GM23338 (cell line): ENCODE measurements at regions not wholly inside any gene's neighbourhood (a gene's known extent, or its start where the extent isn't known, plus 50 kb on each side); places are given as distances from the start of the nearest gene placed in this dataset.

Experiments used
- CREB1 ChIP-seq: fragments of 250-450 bp; sonication (Bioruptor Pico); IDR thresholded peaks from 2 replicates; pipeline ENCODE4 v1.5.0; 2020; ENCODE audit warnings: low read depth, mild to moderate bottlenecking, moderate library complexity
- JUNB ChIP-seq: IDR thresholded peaks from one replicate; pipeline ENCODE4 v1.6.1; 2016; ENCODE audit warnings: antibody characterized with exemption; ENCODE audit not compliant: unreplicated experiment
- NANOG ChIP-seq: IDR thresholded peaks from 2 replicates; pipeline ENCODE4 v1.6.1; 2016; ENCODE audit warnings: antibody characterized with exemption, borderline replicate concordance
- POLR2AphosphoS5 ChIP-seq: IDR thresholded peaks from 2 replicates; pipeline ENCODE4 v1.6.1; 2016; ENCODE audit warnings: antibody characterized with exemption, low read depth
- STAT1 ChIP-seq: IDR thresholded peaks from one replicate; pipeline ENCODE4 v1.6.1; 2016; ENCODE audit warnings: antibody characterized with exemption; ENCODE audit not compliant: unreplicated experiment
- ZNF114 ChIP-seq: fragments of 250-450 bp; sonication (Bioruptor Pico); IDR thresholded peaks from 2 replicates; pipeline ENCODE4 v1.5.0; 2020; ENCODE audit warnings: mild to moderate bottlenecking, moderate library complexity
- ZNF331 ChIP-seq: fragments of 250-450 bp; sonication (Bioruptor Pico); IDR thresholded peaks from 2 replicates; pipeline ENCODE4 v1.5.0; 2020; ENCODE audit warnings: low read depth, mild to moderate bottlenecking, moderate library complexity
- TF ChIP-seq, protein P1 (sequence below), 2 experiments: fragments of 200-600 bp in 1 of 2; sonication (generic) in 1 of 2; conservative IDR thresholded peaks; 2 replicates each; pipeline versions ENCODE4 v1.5.1 to v1.6.1; 2016 to 2017; ENCODE audit warnings: antibody characterized with exemption in 2 of 2, low read depth in 2 of 2, mild to moderate bottlenecking in 2 of 2, moderate library complexity in 1 of 2
- TF ChIP-seq, protein P2 (sequence below): IDR thresholded peaks from one replicate; pipeline ENCODE4 v1.6.1; 2018; ENCODE audit warnings: antibody characterized with exemption; ENCODE audit not compliant: unreplicated experiment
- TF ChIP-seq, protein P3 (sequence below): IDR thresholded peaks from 2 replicates; pipeline ENCODE4 v1.6.1; 2016; ENCODE audit warnings: antibody characterized with exemption

DNA sequence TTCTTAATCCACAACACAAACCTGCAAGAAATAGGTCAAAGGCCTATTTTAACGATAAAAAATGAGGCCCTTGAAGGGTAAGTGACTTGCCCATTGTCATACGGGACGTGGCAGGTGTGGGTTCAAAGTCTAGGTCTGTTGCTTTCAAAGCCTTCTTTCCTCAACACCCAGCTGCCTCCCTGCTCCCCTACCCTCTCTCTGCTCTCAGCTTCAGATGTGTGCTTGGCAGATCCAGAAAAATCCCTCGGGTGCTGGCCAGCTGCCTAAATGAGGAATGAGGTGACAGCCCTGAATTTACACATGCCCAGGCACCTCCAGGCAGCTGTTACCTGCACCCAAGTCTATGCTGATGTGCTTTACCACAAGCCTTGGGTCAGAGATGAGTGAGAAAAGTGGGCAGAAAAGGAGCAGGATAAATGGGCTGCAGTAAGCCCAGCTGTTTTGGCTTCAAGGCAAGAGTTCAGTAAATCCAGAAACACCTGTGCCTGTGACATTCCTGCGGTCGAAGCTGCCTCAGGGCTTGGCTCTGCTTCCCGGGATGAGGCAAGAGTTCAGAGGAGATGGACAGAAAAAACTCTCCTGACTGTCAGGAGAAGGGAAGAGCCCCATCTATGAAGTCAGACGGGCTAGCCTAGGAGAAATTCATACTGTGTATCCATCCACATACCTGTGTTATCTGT is 49.9 kb upstream of the LDLRAD3 start (continued):
- TF ChIP-seq, protein P1, sequence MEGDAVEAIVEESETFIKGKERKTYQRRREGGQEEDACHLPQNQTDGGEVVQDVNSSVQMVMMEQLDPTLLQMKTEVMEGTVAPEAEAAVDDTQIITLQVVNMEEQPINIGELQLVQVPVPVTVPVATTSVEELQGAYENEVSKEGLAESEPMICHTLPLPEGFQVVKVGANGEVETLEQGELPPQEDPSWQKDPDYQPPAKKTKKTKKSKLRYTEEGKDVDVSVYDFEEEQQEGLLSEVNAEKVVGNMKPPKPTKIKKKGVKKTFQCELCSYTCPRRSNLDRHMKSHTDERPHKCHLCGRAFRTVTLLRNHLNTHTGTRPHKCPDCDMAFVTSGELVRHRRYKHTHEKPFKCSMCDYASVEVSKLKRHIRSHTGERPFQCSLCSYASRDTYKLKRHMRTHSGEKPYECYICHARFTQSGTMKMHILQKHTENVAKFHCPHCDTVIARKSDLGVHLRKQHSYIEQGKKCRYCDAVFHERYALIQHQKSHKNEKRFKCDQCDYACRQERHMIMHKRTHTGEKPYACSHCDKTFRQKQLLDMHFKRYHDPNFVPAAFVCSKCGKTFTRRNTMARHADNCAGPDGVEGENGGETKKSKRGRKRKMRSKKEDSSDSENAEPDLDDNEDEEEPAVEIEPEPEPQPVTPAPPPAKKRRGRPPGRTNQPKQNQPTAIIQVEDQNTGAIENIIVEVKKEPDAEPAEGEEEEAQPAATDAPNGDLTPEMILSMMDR (conservative IDR thresholded peaks at IDR 0.05; ENCODE audit: low read depth in 2 of 2) = no peak
- no peak for TF ChIP-seq POLR2AphosphoS5
- TF ChIP-seq CREB1 (CRISPR knock-in tag) = no peak
- TF ChIP-seq ZNF114 = no peak
- no peak for TF ChIP-seq NANOG
- TF ChIP-seq, protein P2, sequence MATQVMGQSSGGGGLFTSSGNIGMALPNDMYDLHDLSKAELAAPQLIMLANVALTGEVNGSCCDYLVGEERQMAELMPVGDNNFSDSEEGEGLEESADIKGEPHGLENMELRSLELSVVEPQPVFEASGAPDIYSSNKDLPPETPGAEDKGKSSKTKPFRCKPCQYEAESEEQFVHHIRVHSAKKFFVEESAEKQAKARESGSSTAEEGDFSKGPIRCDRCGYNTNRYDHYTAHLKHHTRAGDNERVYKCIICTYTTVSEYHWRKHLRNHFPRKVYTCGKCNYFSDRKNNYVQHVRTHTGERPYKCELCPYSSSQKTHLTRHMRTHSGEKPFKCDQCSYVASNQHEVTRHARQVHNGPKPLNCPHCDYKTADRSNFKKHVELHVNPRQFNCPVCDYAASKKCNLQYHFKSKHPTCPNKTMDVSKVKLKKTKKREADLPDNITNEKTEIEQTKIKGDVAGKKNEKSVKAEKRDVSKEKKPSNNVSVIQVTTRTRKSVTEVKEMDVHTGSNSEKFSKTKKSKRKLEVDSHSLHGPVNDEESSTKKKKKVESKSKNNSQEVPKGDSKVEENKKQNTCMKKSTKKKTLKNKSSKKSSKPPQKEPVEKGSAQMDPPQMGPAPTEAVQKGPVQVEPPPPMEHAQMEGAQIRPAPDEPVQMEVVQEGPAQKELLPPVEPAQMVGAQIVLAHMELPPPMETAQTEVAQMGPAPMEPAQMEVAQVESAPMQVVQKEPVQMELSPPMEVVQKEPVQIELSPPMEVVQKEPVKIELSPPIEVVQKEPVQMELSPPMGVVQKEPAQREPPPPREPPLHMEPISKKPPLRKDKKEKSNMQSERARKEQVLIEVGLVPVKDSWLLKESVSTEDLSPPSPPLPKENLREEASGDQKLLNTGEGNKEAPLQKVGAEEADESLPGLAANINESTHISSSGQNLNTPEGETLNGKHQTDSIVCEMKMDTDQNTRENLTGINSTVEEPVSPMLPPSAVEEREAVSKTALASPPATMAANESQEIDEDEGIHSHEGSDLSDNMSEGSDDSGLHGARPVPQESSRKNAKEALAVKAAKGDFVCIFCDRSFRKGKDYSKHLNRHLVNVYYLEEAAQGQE = no peak
- TF ChIP-seq, protein P3, sequence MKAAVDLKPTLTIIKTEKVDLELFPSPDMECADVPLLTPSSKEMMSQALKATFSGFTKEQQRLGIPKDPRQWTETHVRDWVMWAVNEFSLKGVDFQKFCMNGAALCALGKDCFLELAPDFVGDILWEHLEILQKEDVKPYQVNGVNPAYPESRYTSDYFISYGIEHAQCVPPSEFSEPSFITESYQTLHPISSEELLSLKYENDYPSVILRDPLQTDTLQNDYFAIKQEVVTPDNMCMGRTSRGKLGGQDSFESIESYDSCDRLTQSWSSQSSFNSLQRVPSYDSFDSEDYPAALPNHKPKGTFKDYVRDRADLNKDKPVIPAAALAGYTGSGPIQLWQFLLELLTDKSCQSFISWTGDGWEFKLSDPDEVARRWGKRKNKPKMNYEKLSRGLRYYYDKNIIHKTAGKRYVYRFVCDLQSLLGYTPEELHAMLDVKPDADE = no peak
- no peak for TF ChIP-seq ZNF331 (CRISPR knock-in tag)
- TF ChIP-seq JUNB = no peak
- TF ChIP-seq STAT1 = no peak
